ENCODE measurements at regions not wholly inside any gene's neighbourhood (a gene's known extent, or its start where the extent isn't known, plus 50 kb on each side); places are given as distances from the start of the nearest gene placed in this dataset.
A peak's percentile ranks its signal among the peaks of the same experiment; 100 is the strongest.

DNA sequence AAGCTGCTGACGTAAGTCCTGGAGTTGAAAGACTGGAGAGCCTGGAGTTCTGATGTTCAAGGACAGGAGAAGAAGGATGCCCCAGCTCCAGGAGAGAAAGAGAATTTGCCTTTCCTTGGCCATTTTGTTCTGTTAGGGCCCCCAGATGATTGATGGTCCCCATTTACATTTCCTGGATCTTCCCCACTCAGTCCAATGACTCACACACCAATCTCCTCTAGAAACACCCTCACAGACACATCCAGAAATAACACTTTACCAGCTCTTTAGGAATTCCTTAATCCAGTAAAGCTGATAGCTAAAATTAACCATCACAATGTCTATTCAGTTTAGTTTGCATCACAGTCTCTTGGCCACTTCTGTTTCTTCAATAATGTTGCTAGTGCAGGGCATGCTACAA is 260.2 kb upstream of the IRAK1BP1 start (continued):
- TF ChIP-seq, protein P1, sequence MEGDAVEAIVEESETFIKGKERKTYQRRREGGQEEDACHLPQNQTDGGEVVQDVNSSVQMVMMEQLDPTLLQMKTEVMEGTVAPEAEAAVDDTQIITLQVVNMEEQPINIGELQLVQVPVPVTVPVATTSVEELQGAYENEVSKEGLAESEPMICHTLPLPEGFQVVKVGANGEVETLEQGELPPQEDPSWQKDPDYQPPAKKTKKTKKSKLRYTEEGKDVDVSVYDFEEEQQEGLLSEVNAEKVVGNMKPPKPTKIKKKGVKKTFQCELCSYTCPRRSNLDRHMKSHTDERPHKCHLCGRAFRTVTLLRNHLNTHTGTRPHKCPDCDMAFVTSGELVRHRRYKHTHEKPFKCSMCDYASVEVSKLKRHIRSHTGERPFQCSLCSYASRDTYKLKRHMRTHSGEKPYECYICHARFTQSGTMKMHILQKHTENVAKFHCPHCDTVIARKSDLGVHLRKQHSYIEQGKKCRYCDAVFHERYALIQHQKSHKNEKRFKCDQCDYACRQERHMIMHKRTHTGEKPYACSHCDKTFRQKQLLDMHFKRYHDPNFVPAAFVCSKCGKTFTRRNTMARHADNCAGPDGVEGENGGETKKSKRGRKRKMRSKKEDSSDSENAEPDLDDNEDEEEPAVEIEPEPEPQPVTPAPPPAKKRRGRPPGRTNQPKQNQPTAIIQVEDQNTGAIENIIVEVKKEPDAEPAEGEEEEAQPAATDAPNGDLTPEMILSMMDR (IDR thresholded peaks at IDR 0.05 in 2 of 3, conservative IDR thresholded peaks at IDR 0.05 in 1 of 3; ENCODE audit: borderline replicate concordance in 1 of 3, insufficient read depth in 1 of 3, low read depth in 2 of 3, low read length in 2 of 3): no peak
- TF ChIP-seq CEBPB (IDR thresholded peaks at IDR 0.05; ENCODE audit: low read depth) (no peak), EGR1 (IDR thresholded peaks at IDR 0.05; ENCODE audit: low read depth) (no peak)
- TF ChIP-seq, protein P2, sequence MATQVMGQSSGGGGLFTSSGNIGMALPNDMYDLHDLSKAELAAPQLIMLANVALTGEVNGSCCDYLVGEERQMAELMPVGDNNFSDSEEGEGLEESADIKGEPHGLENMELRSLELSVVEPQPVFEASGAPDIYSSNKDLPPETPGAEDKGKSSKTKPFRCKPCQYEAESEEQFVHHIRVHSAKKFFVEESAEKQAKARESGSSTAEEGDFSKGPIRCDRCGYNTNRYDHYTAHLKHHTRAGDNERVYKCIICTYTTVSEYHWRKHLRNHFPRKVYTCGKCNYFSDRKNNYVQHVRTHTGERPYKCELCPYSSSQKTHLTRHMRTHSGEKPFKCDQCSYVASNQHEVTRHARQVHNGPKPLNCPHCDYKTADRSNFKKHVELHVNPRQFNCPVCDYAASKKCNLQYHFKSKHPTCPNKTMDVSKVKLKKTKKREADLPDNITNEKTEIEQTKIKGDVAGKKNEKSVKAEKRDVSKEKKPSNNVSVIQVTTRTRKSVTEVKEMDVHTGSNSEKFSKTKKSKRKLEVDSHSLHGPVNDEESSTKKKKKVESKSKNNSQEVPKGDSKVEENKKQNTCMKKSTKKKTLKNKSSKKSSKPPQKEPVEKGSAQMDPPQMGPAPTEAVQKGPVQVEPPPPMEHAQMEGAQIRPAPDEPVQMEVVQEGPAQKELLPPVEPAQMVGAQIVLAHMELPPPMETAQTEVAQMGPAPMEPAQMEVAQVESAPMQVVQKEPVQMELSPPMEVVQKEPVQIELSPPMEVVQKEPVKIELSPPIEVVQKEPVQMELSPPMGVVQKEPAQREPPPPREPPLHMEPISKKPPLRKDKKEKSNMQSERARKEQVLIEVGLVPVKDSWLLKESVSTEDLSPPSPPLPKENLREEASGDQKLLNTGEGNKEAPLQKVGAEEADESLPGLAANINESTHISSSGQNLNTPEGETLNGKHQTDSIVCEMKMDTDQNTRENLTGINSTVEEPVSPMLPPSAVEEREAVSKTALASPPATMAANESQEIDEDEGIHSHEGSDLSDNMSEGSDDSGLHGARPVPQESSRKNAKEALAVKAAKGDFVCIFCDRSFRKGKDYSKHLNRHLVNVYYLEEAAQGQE (IDR thresholded peaks at IDR 0.05; ENCODE audit: low read depth): no peak

DNA sequence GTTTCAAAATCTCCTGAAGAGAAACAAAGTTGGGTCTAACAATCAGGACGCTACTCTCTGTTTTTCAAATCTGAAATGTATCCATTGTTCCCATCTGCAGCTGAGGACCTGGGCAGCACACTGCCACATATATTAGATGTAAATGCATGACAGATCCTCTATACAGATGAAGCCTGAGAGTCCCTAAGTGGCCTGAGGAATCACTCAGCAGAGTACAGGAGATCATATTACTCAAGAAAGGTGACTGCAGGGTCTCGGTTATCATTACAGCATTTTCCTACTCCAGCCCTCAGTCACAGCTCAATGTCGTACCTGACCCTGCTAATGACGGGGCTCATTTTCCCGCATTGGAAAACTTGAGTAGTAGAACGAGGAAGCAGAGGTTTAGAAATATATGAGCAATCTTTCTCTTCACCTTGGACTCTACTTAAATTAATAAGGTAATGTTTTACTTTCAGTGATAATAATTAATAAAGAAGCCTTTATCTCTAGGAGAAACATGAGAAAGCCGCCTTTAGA is 256.2 kb upstream of the IRAK1BP1 start:
- Histone ChIP-seq H3K9me3 (ENCODE audit: control insufficient read depth in 1 of 2, insufficient read depth in 1 of 2, low read depth in 1 of 2, low read length in 2 of 2) (no peaks in the 10 kb centered on the region), H3K4me1 (ENCODE audit: control insufficient read depth in 1 of 2, insufficient read depth in 2 of 2, low read length in 2 of 2) (peaks cover under 1 to 28% of the 10 kb centered on the region in 2 experiments; a peak in 3 of 4 replicates), H3K9ac (ENCODE audit: low read length) (no peak overlapping the region), H3K27me3 (ENCODE audit: insufficient read depth, low read length) (no peaks in the 10 kb centered on the region), H3K36me3 (ENCODE audit: control insufficient read depth in 1 of 2, insufficient read depth in 2 of 2, low read length in 2 of 2) (no peaks in the 10 kb centered on the region), H3K4me3 (replicated peaks in 1 of 2; ENCODE audit: low read depth in 1 of 2, low read length in 2 of 2) (no peak overlapping the region), H3K9me2 (ENCODE audit: insufficient read depth) (no peaks in the 10 kb centered on the region), H3K27ac (ENCODE audit: low read depth, low read length) (no peak overlapping the region), H2AFZ (ENCODE audit: low read depth, low read length, poor library complexity, severe bottlenecking) (peak overlapping the region; percentile 84), H4K20me1 (ENCODE audit: insufficient read depth) (no peaks in the 10 kb centered on the region), H3K4me2 (ENCODE audit: low read length) (no peak overlapping the region), H3K79me2 (ENCODE audit: insufficient read depth, low read length) (no peaks in the 10 kb centered on the region)
- intact Hi-C loops (cut with micrococcal nuclease): no loop called here
- TF ChIP-seq JUND (IDR thresholded peaks at IDR 0.05): no peak
- no peak for TF ChIP-seq SRF (IDR thresholded peaks at IDR 0.05; ENCODE audit: low read depth)
- no peak for TF ChIP-seq SP1 (IDR thresholded peaks at IDR 0.05; ENCODE audit: low read depth)
- no peak for TF ChIP-seq EZH2 (IDR thresholded peaks at IDR 0.05)
- no peak for TF ChIP-seq POLR2A (IDR thresholded peaks at IDR 0.05; ENCODE audit: borderline replicate concordance, extremely low read depth, insufficient read depth, insufficient read length)
- no peak for TF ChIP-seq RAD21 (IDR thresholded peaks at IDR 0.05; ENCODE audit: low read depth)
- TF ChIP-seq CBX3 (IDR thresholded peaks at IDR 0.05; ENCODE audit: low read depth): no peak
- TF ChIP-seq ELF1 (IDR thresholded peaks at IDR 0.05; ENCODE audit: borderline replicate concordance, low read depth): no peak
- TF ChIP-seq CEBPB (IDR thresholded peaks at IDR 0.05; ENCODE audit: low read depth): no peak
- no peak for TF ChIP-seq EZH2phosphoT487 (IDR thresholded peaks at IDR 0.05; ENCODE audit: borderline replicate concordance)
- TF ChIP-seq POLR2AphosphoS5 (IDR thresholded peaks at IDR 0.05; ENCODE audit: low read depth, low read length): no peak
- TF ChIP-seq SIN3A (IDR thresholded peaks at IDR 0.05; ENCODE audit: low read depth): no peak
- ChIA-PET RAD21 (ENCODE audit: low non-redundant PET in 1 of 2, low total read pairs in 2 of 2, uncharacterized antibody in 2 of 2, unreplicated experiment in 2 of 2) (no interaction called here), POLR2A (no interaction called here), CTCF (interaction anchor here (0.6 kb wide), 1 partner anchor 13 kb away, joined by 4 read pairs; no protein-coding TSS in a partner anchor)
- ATAC-seq (no peak), DNase-seq (ENCODE audit: low read depth, low spot score) (no peak)
- BruUV-seq (replicated peaks): no TSS peak
